K562 (cell line): ENCODE measurements at regions not wholly inside any gene's neighbourhood (a gene's known extent, or its start where the extent isn't known, plus 50 kb on each side); places are given as distances from the start of the nearest gene placed in this dataset.

ENCODE experiments used
- ATAC-seq: fragments of 200-7000 bp; cut with Tn5 transposase; 3 replicates; pipeline ENCODE4 v1.9.1; 2020; ENCODE audit warnings: moderate library complexity
- BruUV-seq: library from RNA; stranded (reverse); fragments of 400-500 nt; replicated peaks from 2 replicates; lab custom pipeline; 2021; lab: Mats Ljungman, UMichigan
- CTCF ChIA-PET: fragments of 300-600 bp; formaldehyde crosslinking; extraction: SDS; loops from one replicate; lab custom pipeline; 2021; ENCODE audit warnings: low intra/inter-chr PET ratio; lab: Yijun Ruan, JAX
- POLR2A ChIA-PET: fragments of 300-600, 350-650 bp; sonication (Branson Sonifier 250); formaldehyde crosslinking; extraction: SDS; loops from one replicate; lab custom pipeline; 2021; ENCODE audit warnings: antibody characterized with exemption, inconsistent platforms; lab: Yijun Ruan, JAX
- DNase-seq, 4 experiments: peaks; one replicate each; pipeline versions ENCODE4 v3.0.0 to v3.0.0-alpha.2; 2011 to 2018; ENCODE audit warnings: low spot score in 3 of 4, mixed read lengths in 3 of 4; ENCODE audit errors: extremely low read depth in 1 of 4
- FAIRE-seq: peaks from 2 replicates; lab custom pipeline; 2011; peaks lifted over from hg19 to GRCh38; lab: Jason Lieb, UNC
- H2AFZ ChIP-seq: 2 replicates; pipeline ENCODE4 v1.6.0; 2011; ENCODE audit warnings: low read depth, low read length, control low read depth, inconsistent platforms
- H3K27ac ChIP-seq: fragments of 200-600 bp; 3 replicates; pipeline ENCODE4 v1.8.0; 2011; ENCODE audit warnings: low read depth, mild to moderate bottlenecking, control low read depth, inconsistent platforms, low read length, moderate library complexity, mixed read lengths; ENCODE audit errors: extremely low read depth
- H3K27me3 ChIP-seq, 2 experiments: fragments of 300-600 bp in 1 of 2; 2 replicates in 1 of 2; 3 replicates in 1 of 2; pipeline versions ENCODE4 v1.6.0 to v1.8.0; 2011; ENCODE audit warnings: inconsistent platforms in 2 of 2, low read length in 2 of 2, mild to moderate bottlenecking in 1 of 2, mixed read lengths in 1 of 2, moderate library complexity in 1 of 2; ENCODE audit not compliant: control insufficient read depth in 2 of 2, insufficient read depth in 2 of 2
- H3K36me3 ChIP-seq: fragments of 300-600 bp; 3 replicates; pipeline ENCODE4 v1.8.0; 2011; ENCODE audit warnings: mild to moderate bottlenecking, low read length, inconsistent platforms; ENCODE audit not compliant: control insufficient read depth, insufficient read depth
- H3K4me1 ChIP-seq, 2 experiments: fragments of 200-600 bp in 1 of 2; replicated peaks in 1 of 2; 2 replicates in 1 of 2; 3 replicates in 1 of 2; pipeline versions ENCODE4 v1.5.1 to v1.8.0; 2011; ENCODE audit warnings: inconsistent platforms in 2 of 2, low read length in 2 of 2, mild to moderate bottlenecking in 1 of 2, mixed read lengths in 1 of 2, moderate library complexity in 1 of 2; ENCODE audit not compliant: control insufficient read depth in 2 of 2, insufficient read depth in 2 of 2
- H3K4me2 ChIP-seq: 2 replicates; pipeline ENCODE4 v1.6.1; 2011; ENCODE audit warnings: low read length, control low read depth, inconsistent platforms, mixed read lengths; ENCODE audit not compliant: insufficient read depth
- H3K4me3 ChIP-seq: fragments of 200-600 bp; sonication (generic), shearing (Covaris generic); 2 replicates; pipeline ENCODE4 v1.5.1; 2016; ENCODE audit warnings: control low read depth, inconsistent platforms
- H3K79me2 ChIP-seq: fragments of 200-600 bp; 3 replicates; pipeline ENCODE4 v1.8.0; 2011; ENCODE audit warnings: low read length, inconsistent platforms; ENCODE audit not compliant: control insufficient read depth, insufficient read depth
- H3K9ac ChIP-seq, 2 experiments: 2 replicates each; pipeline versions ENCODE4 v1.6.0 to v1.6.1; 2011; ENCODE audit warnings: low read depth in 2 of 2, low read length in 2 of 2, control low read depth in 1 of 2, inconsistent platforms in 1 of 2, mild to moderate bottlenecking in 1 of 2, mixed read lengths in 1 of 2; ENCODE audit not compliant: insufficient read depth in 1 of 2
- H3K9me1 ChIP-seq: one replicate; pipeline ENCODE4 v1.6.0; 2011; ENCODE audit warnings: inconsistent platforms, mild to moderate bottlenecking, low read length, moderate library complexity; ENCODE audit not compliant: control insufficient read depth, insufficient read depth
- H3K9me3 ChIP-seq: replicated peaks from 2 replicates; pipeline ENCODE4 v1.5.1; 2011; ENCODE audit warnings: low read depth, low read length, inconsistent platforms; ENCODE audit not compliant: control insufficient read depth, insufficient read depth
- H4K20me1 ChIP-seq: replicated peaks from 2 replicates; pipeline ENCODE4 v1.6.1; 2011; ENCODE audit warnings: low read length, inconsistent platforms, mixed read lengths; ENCODE audit not compliant: control insufficient read depth, insufficient read depth
- FOSL1 ChIP-seq: fragments of 200-800 bp; sonication (Bioruptor generic); conservative IDR thresholded peaks from 2 replicates; pipeline ENCODE4 v1.6.1; 2016; ENCODE audit warnings: missing genetic modification characterization, missing compliant biosample characterization
- HNRNPUL1 ChIP-seq: fragments of 200-400 bp; formaldehyde crosslinking; IDR thresholded peaks from 2 replicates; pipeline ENCODE4 v1.6.1; 2017; ENCODE audit warnings: low read length
- PHF21A ChIP-seq: fragments of 450-650 bp; IDR thresholded peaks from 2 replicates; pipeline ENCODE4 v1.6.1; 2017; ENCODE audit warnings: low read depth, borderline replicate concordance
- SREBF1 ChIP-seq: fragments of 150-350 bp; IDR thresholded peaks from 2 replicates; pipeline ENCODE4 v1.6.1; 2014; ENCODE audit warnings: antibody characterized with exemption, low read depth, low read length, borderline replicate concordance
- ZNF324 ChIP-seq: fragments of 250-450 bp; sonication (Bioruptor Pico); IDR thresholded peaks from 2 replicates; pipeline ENCODE4 v1.4.0; 2020; ENCODE audit warnings: mild to moderate bottlenecking
- WGBS: fragments of 100-300 bp; shearing (Covaris generic); methylation state at CpG from one replicate; pipeline ENCODE4 v1.1.6; 2016; ENCODE audit warnings: low coverage, mixed read lengths; ENCODE audit not compliant: insufficient coverage; ENCODE audit errors: missing lambda C conversion rate; 5-methylcytosine and 5-hydroxymethylcytosine counted together
- in situ Hi-C: fragments of 300-500 bp; cut with MboI; formaldehyde crosslinking; loops from 4 replicates; pipeline ENCODE4 v1.15.0; 2018; ENCODE audit warnings: inconsistent platforms, mixed read lengths
- intact Hi-C: fragments of 100-400 bp; cut with micrococcal nuclease; formaldehyde crosslinking; loops from 2 replicates; pipeline ENCODE4 v1.14.2; 2022

DNA sequence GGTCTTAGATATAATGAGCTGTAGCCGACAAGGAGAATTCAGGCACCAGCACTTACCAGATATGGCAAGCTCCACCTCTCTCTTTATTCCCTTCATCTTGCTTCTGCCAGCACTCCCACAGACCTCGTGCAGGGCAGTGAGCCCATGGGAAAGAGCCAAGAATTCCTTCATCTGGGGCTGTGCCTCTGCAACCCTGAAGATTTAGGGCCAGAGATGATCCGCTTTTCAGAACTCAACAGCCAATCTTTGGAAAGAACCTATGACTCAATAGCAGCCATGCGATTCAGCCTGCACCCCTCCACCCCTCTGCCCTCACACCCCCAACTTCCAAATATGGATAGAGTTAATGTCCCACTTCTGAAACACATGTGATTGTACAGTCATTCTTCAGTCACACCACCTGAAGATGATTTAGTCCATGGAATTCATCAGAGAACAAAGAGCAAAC is 533.7 kb upstream of the TNP1 start:
- no peak overlapping the region for H3K4me2 ChIP-seq
- CTCF ChIA-PET: no interaction called here
- no peak for FAIRE-seq
- no peaks in the 10 kb centered on the region for H3K9me1 ChIP-seq
- DNase-seq: no peak
- H3K9ac ChIP-seq: no peak overlapping the region
- in situ Hi-C loops (no loop called here), intact Hi-C loops (no loop called here)
- H3K36me3 ChIP-seq: no peaks in the 10 kb centered on the region
- ATAC-seq: no peak
- H3K79me2 ChIP-seq: no peaks in the 10 kb centered on the region
- no peak overlapping the region for H3K4me3 ChIP-seq
- POLR2A ChIA-PET: no interaction called here
- no peaks in the 10 kb centered on the region for H4K20me1 ChIP-seq
- 3% methylated on average over 4 of the region's 4 CpGs for WGBS
- H3K27ac ChIP-seq: no peak overlapping the region
- H2AFZ ChIP-seq: no peak overlapping the region
- H3K9me3 ChIP-seq: no peaks in the 10 kb centered on the region
- H3K27me3 ChIP-seq: no peaks in the 10 kb centered on the region
- TF ChIP-seq FOSL1 (tag) (0 out of 2 replicates have a peak, but pooled peaks have one; percentile 14), SREBF1 (no peak)
- no peaks in the 10 kb centered on the region for H3K4me1 ChIP-seq
- no TSS peak for BruUV-seq

DNA sequence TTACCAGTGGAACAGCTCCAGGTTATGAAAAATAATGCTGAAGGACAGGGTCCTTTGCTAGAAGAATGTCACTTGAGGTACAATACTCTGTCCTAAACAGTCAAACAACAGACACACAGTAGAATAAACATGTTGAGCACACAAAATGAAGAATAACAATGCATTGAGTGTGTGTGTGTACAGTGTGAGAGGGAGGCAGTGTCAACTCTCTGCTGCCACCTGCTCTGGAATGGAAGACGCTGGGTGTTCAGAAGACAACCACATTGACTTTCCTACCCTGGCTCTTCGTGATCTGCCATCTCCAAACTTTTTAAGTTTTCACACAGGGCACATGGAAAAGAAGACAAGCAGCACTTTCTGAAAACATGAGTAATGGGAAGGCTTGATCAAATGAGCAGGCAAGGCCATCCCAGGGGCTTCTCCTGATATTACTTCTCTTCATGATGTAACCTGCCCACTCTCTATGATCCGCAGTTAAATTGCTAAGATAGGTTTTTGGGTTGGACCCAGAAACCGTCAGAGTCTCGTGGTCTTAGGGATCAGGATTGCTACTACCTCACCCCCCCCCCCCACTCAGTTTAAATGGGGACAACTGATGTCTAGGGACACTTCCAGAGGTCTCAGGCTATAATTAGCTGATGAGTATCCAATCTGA is 533.2 kb upstream of the TNP1 start:
- in situ Hi-C loops (no loop called here), intact Hi-C loops (no loop called here)
- 0% methylated on average over 4 of the region's 5 CpGs for WGBS
- no TSS peak for BruUV-seq
- Histone ChIP-seq H3K4me3 (no peak overlapping the region), H3K9me1 (no peaks in the 10 kb centered on the region), H3K36me3 (no peaks in the 10 kb centered on the region), H3K9me3 (no peaks in the 10 kb centered on the region), H2AFZ (no peak overlapping the region), H3K27me3 (no peaks in the 10 kb centered on the region), H3K4me1 (no peaks in the 10 kb centered on the region), H4K20me1 (no peaks in the 10 kb centered on the region), H3K27ac (no peak overlapping the region), H3K9ac (no peak overlapping the region), H3K4me2 (no peak overlapping the region), H3K79me2 (no peaks in the 10 kb centered on the region)
- no peak for ATAC-seq
- POLR2A ChIA-PET: no interaction called here
- CTCF ChIA-PET: no interaction called here
- no peak for FAIRE-seq
- TF ChIP-seq ZNF324 (CRISPR knock-in tag) (no peak), HNRNPUL1 (no peak), PHF21A (no peak)
- TF ChIP-seq, all 486 proteins: peak for 0
- no peak for DNase-seq
